Hepatocyte (in vitro differentiated cells): ENCODE measurements at regions not wholly inside any gene's neighbourhood (a gene's known extent, or its start where the extent isn't known, plus 50 kb on each side); places are given as distances from the start of the nearest gene placed in this dataset.

Experiments
- DNase-seq: peaks from one replicate; pipeline ENCODE4 v3.0.0-alpha.2; 2016; ENCODE audit warnings: low spot score
- H2AFZ ChIP-seq: fragments of 200-600 bp; sonication (generic); 2 replicates; pipeline ENCODE4 v1.6.0; 2016; ENCODE audit warnings: antibody characterized with exemption, mild to moderate bottlenecking
- H3K27ac ChIP-seq: fragments of 200-600 bp; sonication (generic); 2 replicates; pipeline ENCODE4 v1.5.1; 2016; ENCODE audit warnings: mild to moderate bottlenecking
- H3K27me3 ChIP-seq: fragments of 200-600 bp; sonication (generic); 2 replicates; pipeline ENCODE4 v1.6.1; 2016
- H3K36me3 ChIP-seq: fragments of 200-600 bp; sonication (generic); replicated peaks from 2 replicates; pipeline ENCODE4 v1.5.1; 2016; ENCODE audit warnings: low read depth; ENCODE audit not compliant: insufficient read depth
- H3K4me1 ChIP-seq: fragments of 200-600 bp; sonication (generic); 2 replicates; pipeline ENCODE4 v1.5.1; 2016; ENCODE audit warnings: mild to moderate bottlenecking, moderate library complexity; ENCODE audit not compliant: insufficient read depth
- H3K4me2 ChIP-seq: fragments of 200-600 bp; sonication (generic); 2 replicates; pipeline ENCODE4 v1.6.0; 2016
- H3K4me3 ChIP-seq: fragments of 200-600 bp; sonication (generic); 2 replicates; pipeline ENCODE4 v1.5.1; 2016; ENCODE audit warnings: mild to moderate bottlenecking
- H3K79me2 ChIP-seq: fragments of 200-600 bp; sonication (generic); 2 replicates; pipeline ENCODE4 v1.6.0; 2017; ENCODE audit warnings: mild to moderate bottlenecking
- H3K9me2 ChIP-seq: fragments of 200-600 bp; sonication (generic); replicated peaks from 2 replicates; pipeline ENCODE4 v1.6.0; 2017; ENCODE audit warnings: mild to moderate bottlenecking; ENCODE audit not compliant: insufficient read depth
- H3K9me3 ChIP-seq: fragments of 200-600 bp; sonication (generic); 2 replicates; pipeline ENCODE4 v1.5.1; 2016; ENCODE audit warnings: low read depth, mild to moderate bottlenecking
- H4K20me1 ChIP-seq: fragments of 200-600 bp; sonication (generic); 2 replicates; pipeline ENCODE4 v1.6.0; 2016; ENCODE audit warnings: mild to moderate bottlenecking; ENCODE audit not compliant: insufficient read depth, poor library complexity, severe bottlenecking
- CTCF ChIP-seq: fragments of 200-600 bp; sonication (generic); IDR thresholded peaks from 2 replicates; pipeline ENCODE4 v1.5.1; 2016; ENCODE audit warnings: antibody characterized with exemption, mild to moderate bottlenecking; ENCODE audit not compliant: poor library complexity
- EZH2 ChIP-seq: fragments of 200-600 bp; sonication (generic); IDR thresholded peaks from 2 replicates; pipeline ENCODE4 v1.6.1; 2016; ENCODE audit warnings: antibody characterized with exemption, mild to moderate bottlenecking, borderline replicate concordance
- EZH2phosphoT487 ChIP-seq: fragments of 200-600 bp; sonication (generic); IDR thresholded peaks from one replicate; pipeline ENCODE4 v1.6.1; 2018; ENCODE audit warnings: antibody characterized with exemption, mild to moderate bottlenecking, low read depth, moderate library complexity; ENCODE audit not compliant: unreplicated experiment, severe bottlenecking
- WGBS: methylation state at CpG from one replicate; pipeline ENCODE4 v1.1.6; 2016; ENCODE audit warnings: low lambda C conversion rate; ENCODE audit errors: missing lambda C conversion rate; 5-methylcytosine and 5-hydroxymethylcytosine counted together

GRCh38 chr11:134742956-134743819 is 331.1 kb upstream of the B3GAT1 start:
- Histone ChIP-seq H3K4me1 (peaks cover 32% of the 10 kb centered on the region), H3K27ac (peak overlapping the region; percentile 59), H3K4me3 (no peak overlapping the region), H3K4me2 (no peak overlapping the region), H3K36me3 (no peaks in the 10 kb centered on the region), H3K9me2 (no peaks in the 10 kb centered on the region), H3K27me3 (no peaks in the 10 kb centered on the region), H3K79me2 (no peaks in the 10 kb centered on the region), H2AFZ (no peak overlapping the region), H4K20me1 (no peaks in the 10 kb centered on the region), H3K9me3 (no peaks in the 10 kb centered on the region)
- WGBS = 44% methylated on average over 12 of the region's 12 CpGs
- peak; percentile 62 for DNase-seq
- TF ChIP-seq EZH2phosphoT487 (no peak), CTCF (no peak), EZH2 (no peak)

DNA sequence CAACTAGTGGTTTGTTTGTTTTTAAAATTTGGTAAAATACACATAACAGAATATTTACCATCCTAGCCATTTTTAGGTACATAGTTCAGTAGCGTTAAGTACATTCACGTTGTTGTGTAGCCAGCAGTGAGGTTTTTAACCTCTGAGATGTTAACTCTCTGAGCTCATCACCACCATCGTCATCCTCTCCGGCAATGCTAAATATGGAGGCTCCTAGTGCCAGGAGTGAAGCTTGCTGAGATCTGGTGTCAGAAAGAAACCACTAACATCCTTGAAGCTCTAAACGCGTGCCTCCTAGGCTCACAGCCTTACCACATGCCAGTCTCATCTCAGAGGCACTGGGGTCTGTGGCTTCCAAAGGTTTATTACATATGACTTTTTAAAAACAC is 330.2 kb upstream of the B3GAT1 start:
- peak overlapping the region; percentile 25 for H3K4me2 ChIP-seq
- H3K4me3 ChIP-seq = no peak overlapping the region
- DNase-seq = no peak
- TF ChIP-seq EZH2phosphoT487 (no peak), CTCF (no peak), EZH2 (no peak)
- no peaks in the 10 kb centered on the region for H3K9me2 ChIP-seq
- WGBS = 31% methylated on average over 6 of the region's 6 CpGs
- H3K27me3 ChIP-seq = no peaks in the 10 kb centered on the region
- H3K27ac ChIP-seq = peak overlapping the region; percentile 59
- H3K36me3 ChIP-seq = no peaks in the 10 kb centered on the region
- H3K4me1 ChIP-seq = peaks cover 32% of the 10 kb centered on the region
- no peaks in the 10 kb centered on the region for H3K9me3 ChIP-seq
- no peaks in the 10 kb centered on the region for H4K20me1 ChIP-seq
- H3K79me2 ChIP-seq = no peaks in the 10 kb centered on the region
- H2AFZ ChIP-seq = no peak overlapping the region

GRCh38 chr11:134741453-134742223 is 329.6 kb upstream of the B3GAT1 start:
- no peaks in the 10 kb centered on the region for H3K79me2 ChIP-seq
- no peak overlapping the region for H3K4me3 ChIP-seq
- peak; percentile 34 for DNase-seq
- H2AFZ ChIP-seq = no peak overlapping the region
- WGBS = 37% methylated on average over 10 of the region's 10 CpGs
- H3K27me3 ChIP-seq = no peaks in the 10 kb centered on the region
- H3K9me2 ChIP-seq = no peaks in the 10 kb centered on the region
- peaks cover 35% of the 10 kb centered on the region for H3K4me1 ChIP-seq
- H3K4me2 ChIP-seq = peak overlapping the region; percentile 25
- peak overlapping the region; percentile 59 for H3K27ac ChIP-seq
- TF ChIP-seq EZH2 (no peak), EZH2phosphoT487 (no peak), CTCF (no peak)
- no peaks in the 10 kb centered on the region for H3K9me3 ChIP-seq
- H3K36me3 ChIP-seq = no peaks in the 10 kb centered on the region
- H4K20me1 ChIP-seq = no peaks in the 10 kb centered on the region
